Endothelial cell (in vitro differentiated cells): ENCODE measurements at regions not wholly inside any gene's neighbourhood (a gene's known extent, or its start where the extent isn't known, plus 50 kb on each side); places are given as distances from the start of the nearest gene placed in this dataset.

Experiments
- DNase-seq: peaks from one replicate; pipeline ENCODE4 v3.0.0; 2021; ENCODE audit warnings: low spot score
- H3K27ac Mint-ChIP-seq: one replicate; pipeline ENCODE4 v1.8.0; 2021; ENCODE audit warnings: mixed read lengths, inconsistent platforms; ENCODE audit not compliant: unreplicated experiment
- H3K27me3 Mint-ChIP-seq: one replicate; pipeline ENCODE4 v1.8.0; 2021; ENCODE audit warnings: mild to moderate bottlenecking, moderate library complexity, mixed read lengths, inconsistent platforms; ENCODE audit not compliant: unreplicated experiment
- H3K36me3 Mint-ChIP-seq: one replicate; pipeline ENCODE4 v1.8.0; 2021; ENCODE audit warnings: mild to moderate bottlenecking, low read depth, mixed read lengths, inconsistent platforms; ENCODE audit not compliant: unreplicated experiment
- H3K4me1 Mint-ChIP-seq: one replicate; pipeline ENCODE4 v1.8.0; 2021; ENCODE audit warnings: mild to moderate bottlenecking, mixed read lengths, inconsistent platforms; ENCODE audit not compliant: unreplicated experiment
- H3K4me3 Mint-ChIP-seq: one replicate; pipeline ENCODE4 v1.8.0; 2021; ENCODE audit warnings: mild to moderate bottlenecking, mixed read lengths, inconsistent platforms; ENCODE audit not compliant: unreplicated experiment
- H3K9me3 Mint-ChIP-seq: one replicate; pipeline ENCODE4 v1.8.0; 2021; ENCODE audit warnings: mixed read lengths, inconsistent platforms; ENCODE audit not compliant: unreplicated experiment
- TF ChIP-seq, protein P1 (sequence below): fragments of 200-600 bp; sonication (generic); IDR thresholded peaks from one replicate; pipeline ENCODE4 v1.5.0; 2021; ENCODE audit warnings: antibody characterized with exemption; ENCODE audit not compliant: unreplicated experiment

DNA sequence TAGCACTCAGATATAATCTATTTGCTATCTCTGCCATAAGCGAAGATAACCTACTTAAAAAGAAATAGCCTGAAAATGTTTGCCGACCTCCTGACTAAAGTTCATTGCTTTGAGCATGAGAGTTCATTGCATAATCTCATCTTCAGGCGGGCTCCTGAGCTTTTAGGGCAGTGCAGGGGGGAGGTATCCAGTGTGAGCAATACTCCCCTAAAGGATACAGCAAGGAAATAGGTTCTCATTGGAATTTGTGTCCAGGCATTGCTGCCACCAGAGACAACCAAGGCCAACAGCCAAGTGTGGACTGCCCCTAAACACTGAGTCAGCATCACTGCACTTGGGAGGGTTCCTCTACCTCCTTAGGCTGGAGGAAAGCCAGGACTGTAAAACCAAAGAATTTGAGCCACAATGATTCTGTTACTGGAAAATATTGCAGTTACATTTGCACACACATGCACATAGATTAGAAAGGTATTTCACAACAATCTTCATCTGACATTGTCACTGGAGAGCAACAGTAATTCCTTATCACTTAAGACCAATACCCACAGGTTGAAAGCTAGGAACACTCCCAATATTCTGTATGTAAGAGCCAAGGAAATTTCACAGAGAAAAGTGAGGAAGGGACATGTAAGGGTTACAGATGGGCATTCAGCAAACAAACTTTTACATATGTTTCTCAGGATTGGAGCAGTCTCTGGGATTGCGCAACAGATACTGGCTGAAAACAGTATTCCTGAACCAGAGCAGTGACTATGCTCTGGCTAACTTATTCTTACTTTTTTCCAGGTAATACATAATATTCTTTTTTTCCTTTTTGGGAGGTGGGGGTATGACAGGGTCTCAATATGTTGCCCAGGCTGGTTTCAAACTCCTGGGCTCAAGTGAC is 98.6 kb upstream of the TLE1 start:
- H3K36me3 Mint-ChIP-seq: no peaks in the 10 kb centered on the region
- H3K27ac Mint-ChIP-seq: no peak overlapping the region
- H3K9me3 Mint-ChIP-seq: no peaks in the 10 kb centered on the region
- no peak overlapping the region for H3K4me3 Mint-ChIP-seq
- TF ChIP-seq, protein P1, sequence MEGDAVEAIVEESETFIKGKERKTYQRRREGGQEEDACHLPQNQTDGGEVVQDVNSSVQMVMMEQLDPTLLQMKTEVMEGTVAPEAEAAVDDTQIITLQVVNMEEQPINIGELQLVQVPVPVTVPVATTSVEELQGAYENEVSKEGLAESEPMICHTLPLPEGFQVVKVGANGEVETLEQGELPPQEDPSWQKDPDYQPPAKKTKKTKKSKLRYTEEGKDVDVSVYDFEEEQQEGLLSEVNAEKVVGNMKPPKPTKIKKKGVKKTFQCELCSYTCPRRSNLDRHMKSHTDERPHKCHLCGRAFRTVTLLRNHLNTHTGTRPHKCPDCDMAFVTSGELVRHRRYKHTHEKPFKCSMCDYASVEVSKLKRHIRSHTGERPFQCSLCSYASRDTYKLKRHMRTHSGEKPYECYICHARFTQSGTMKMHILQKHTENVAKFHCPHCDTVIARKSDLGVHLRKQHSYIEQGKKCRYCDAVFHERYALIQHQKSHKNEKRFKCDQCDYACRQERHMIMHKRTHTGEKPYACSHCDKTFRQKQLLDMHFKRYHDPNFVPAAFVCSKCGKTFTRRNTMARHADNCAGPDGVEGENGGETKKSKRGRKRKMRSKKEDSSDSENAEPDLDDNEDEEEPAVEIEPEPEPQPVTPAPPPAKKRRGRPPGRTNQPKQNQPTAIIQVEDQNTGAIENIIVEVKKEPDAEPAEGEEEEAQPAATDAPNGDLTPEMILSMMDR: no peak
- DNase-seq: no peak
- H3K4me1 Mint-ChIP-seq: no peaks in the 10 kb centered on the region
- H3K27me3 Mint-ChIP-seq: peaks cover 3% of the 10 kb centered on the region

- TF ChIP-seq, protein P1: no peak
- H3K9me3 Mint-ChIP-seq: no peaks in the 10 kb centered on the region
- DNase-seq: no peak
- H3K4me1 Mint-ChIP-seq: no peaks in the 10 kb centered on the region
- H3K4me3 Mint-ChIP-seq: no peak overlapping the region
- H3K36me3 Mint-ChIP-seq: no peaks in the 10 kb centered on the region
- H3K27me3 Mint-ChIP-seq: no peaks in the 10 kb centered on the region
- no peak overlapping the region for H3K27ac Mint-ChIP-seq
Observed at GRCh38 chr9:81789721-81790120, 100.4 kb upstream of the TLE1 start.

- TF ChIP-seq, protein P1: no peak
- no peak overlapping the region for H3K4me3 Mint-ChIP-seq
Observed at GRCh38 chr9:81790166-81790565, 100.8 kb upstream of the TLE1 start.

DNA sequence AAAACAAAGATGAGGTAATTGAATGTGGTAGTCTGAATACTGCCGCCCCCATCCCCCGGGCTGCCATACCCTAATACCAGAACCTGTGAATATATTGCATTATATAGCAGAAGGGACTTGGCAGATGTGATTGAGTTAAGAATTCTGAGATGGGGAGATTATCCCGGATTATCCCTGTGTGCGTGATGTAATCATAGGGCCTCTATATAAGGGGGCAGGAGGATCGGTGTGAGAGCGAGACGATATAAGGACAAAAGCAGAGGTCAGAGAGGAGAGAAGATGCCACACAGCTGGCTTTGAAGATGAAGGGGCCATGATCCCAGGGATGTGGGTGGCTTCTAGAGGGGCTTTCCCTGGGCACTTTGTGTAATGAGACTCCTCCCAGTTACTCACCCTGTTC is 101.7 kb upstream of the TLE1 start:
- Mint-ChIP-seq H3K4me3 (no peak overlapping the region), H3K36me3 (no peaks in the 10 kb centered on the region), H3K27ac (no peak overlapping the region), H3K4me1 (no peaks in the 10 kb centered on the region), H3K27me3 (no peaks in the 10 kb centered on the region), H3K9me3 (no peaks in the 10 kb centered on the region)
- no peak for DNase-seq
- TF ChIP-seq, protein P1: no peak

More at GRCh38 chr9:81790166-81790565, 100.8 kb upstream of the TLE1 start:
- H3K27me3 Mint-ChIP-seq: no peaks in the 10 kb centered on the region
- no peak for DNase-seq
- H3K9me3 Mint-ChIP-seq: no peaks in the 10 kb centered on the region
- no peaks in the 10 kb centered on the region for H3K4me1 Mint-ChIP-seq
- H3K36me3 Mint-ChIP-seq: no peaks in the 10 kb centered on the region
- H3K27ac Mint-ChIP-seq: no peak overlapping the region

DNA sequence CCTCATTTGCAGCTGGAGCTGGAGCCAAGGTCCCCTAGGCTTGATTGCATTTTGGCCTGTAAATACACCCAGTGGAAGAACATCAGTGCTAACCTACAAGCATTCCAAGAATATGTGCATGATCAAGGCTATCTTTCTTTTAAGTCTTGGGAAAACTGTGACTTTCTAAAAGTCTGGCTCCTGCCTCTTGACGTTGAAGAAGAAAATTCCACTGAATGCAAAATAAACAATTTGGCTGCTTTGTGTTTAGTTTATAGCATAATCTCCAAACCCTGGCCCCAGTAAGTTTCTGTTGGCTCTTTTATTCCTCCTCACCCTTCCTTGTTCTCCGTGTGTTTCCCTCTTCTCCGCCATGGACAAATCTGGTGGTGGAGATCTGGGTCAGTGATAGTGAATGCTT is 109.3 kb upstream of the TLE1 start:
- DNase-seq: no peak
- peaks cover 4% of the 10 kb centered on the region for H3K27me3 Mint-ChIP-seq
- H3K4me3 Mint-ChIP-seq: no peak overlapping the region
- no peaks in the 10 kb centered on the region for H3K9me3 Mint-ChIP-seq
- H3K27ac Mint-ChIP-seq: no peak overlapping the region
- TF ChIP-seq, protein P1: no peak
- no peaks in the 10 kb centered on the region for H3K4me1 Mint-ChIP-seq
- H3K36me3 Mint-ChIP-seq: no peaks in the 10 kb centered on the region
